Testis (tissue), 2 donors: ENCODE measurements at regions not wholly inside any gene's neighbourhood (a gene's known extent, or its start where the extent isn't known, plus 50 kb on each side); places are given as distances from the start of the nearest gene placed in this dataset.

Experiments used
- DNase-seq: peaks from one replicate; pipeline ENCODE4 v3.0.0-alpha.2; 2019
- H3K27ac ChIP-seq, 2 donors: fragments of 200-600 bp; sonication (generic); one replicate each; pipeline ENCODE4 v1.5.1; 2019
- H3K27me3 ChIP-seq: fragments of 200-600 bp; sonication (generic); one replicate; pipeline ENCODE4 v1.5.1; 2019
- H3K36me3 ChIP-seq: fragments of 200-600 bp; sonication (generic); one replicate; pipeline ENCODE4 v1.5.1; 2017; ENCODE audit warnings: low read depth; ENCODE audit errors: missing control alignments
- H3K4me1 ChIP-seq: fragments of 200-600 bp; sonication (generic); one replicate; pipeline ENCODE4 v1.5.1; 2019
- H3K4me3 ChIP-seq, 2 donors: fragments of 200-600 bp; sonication (generic); one replicate each; pipeline ENCODE4 v1.5.1; 2017 to 2019
- H3K9me3 ChIP-seq: fragments of 200-600 bp; sonication (generic); one replicate; pipeline ENCODE4 v1.5.1; 2017
- POLR2A ChIP-seq: fragments of 450-650 bp; IDR thresholded peaks from one replicate; pipeline ENCODE4 v1.6.1; 2017; ENCODE audit warnings: antibody characterized with exemption, mild to moderate bottlenecking, moderate library complexity
- WGBS, 2 donors: methylation state at CpG; one replicate each; pipeline ENCODE4 v1.1.5; 2018; 5-methylcytosine and 5-hydroxymethylcytosine counted together
- intact Hi-C: fragments of 100-400 bp; cut with DNase I; formaldehyde crosslinking; loops from one replicate; pipeline ENCODE4 v1.15.1; 2023; ENCODE audit warnings: low total_unique reads
- TF ChIP-seq, protein P1 (sequence below), 3 experiments: fragments of 450-650 bp in 2 of 3; fragments of 200-600 bp in 1 of 3; sonication (generic) in 1 of 3; IDR thresholded peaks; one replicate each; pipeline ENCODE4 v1.5.1; 2016 to 2019; ENCODE audit warnings: antibody characterized with exemption in 3 of 3, mild to moderate bottlenecking in 2 of 3, moderate library complexity in 1 of 3

DNA sequence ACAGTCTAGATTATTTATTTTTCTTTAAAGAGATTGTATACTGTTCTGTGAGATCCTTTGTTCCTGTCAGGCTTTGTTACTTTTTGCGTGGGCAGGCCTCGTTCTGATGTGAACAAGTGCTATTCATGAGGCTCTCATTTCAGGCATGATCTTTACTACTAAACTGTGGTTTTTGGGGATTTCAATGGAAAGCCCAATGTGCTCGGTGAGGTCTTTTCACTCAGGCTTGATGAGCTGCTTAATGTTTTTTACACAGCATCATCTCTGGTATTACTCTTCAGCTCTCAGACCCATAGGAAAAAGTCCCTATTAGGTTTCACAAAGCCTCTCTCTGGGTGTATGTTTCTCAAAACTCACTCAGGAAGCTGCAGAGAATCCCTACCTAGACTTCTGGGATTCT, 419.4 kb downstream of the GPATCH2 start:
- WGBS, 2 donors = 47 to 50% methylated on average over 3 of the region's 3 CpGs
- H3K4me3 ChIP-seq = no peak overlapping the region
- no peak for DNase-seq
- H3K27ac ChIP-seq = no peak overlapping the region
- H3K27me3 ChIP-seq = no peaks in the 10 kb centered on the region
- no peak for TF ChIP-seq POLR2A
- TF ChIP-seq, protein P1, sequence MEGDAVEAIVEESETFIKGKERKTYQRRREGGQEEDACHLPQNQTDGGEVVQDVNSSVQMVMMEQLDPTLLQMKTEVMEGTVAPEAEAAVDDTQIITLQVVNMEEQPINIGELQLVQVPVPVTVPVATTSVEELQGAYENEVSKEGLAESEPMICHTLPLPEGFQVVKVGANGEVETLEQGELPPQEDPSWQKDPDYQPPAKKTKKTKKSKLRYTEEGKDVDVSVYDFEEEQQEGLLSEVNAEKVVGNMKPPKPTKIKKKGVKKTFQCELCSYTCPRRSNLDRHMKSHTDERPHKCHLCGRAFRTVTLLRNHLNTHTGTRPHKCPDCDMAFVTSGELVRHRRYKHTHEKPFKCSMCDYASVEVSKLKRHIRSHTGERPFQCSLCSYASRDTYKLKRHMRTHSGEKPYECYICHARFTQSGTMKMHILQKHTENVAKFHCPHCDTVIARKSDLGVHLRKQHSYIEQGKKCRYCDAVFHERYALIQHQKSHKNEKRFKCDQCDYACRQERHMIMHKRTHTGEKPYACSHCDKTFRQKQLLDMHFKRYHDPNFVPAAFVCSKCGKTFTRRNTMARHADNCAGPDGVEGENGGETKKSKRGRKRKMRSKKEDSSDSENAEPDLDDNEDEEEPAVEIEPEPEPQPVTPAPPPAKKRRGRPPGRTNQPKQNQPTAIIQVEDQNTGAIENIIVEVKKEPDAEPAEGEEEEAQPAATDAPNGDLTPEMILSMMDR (IDR thresholded peaks at IDR 0.05) = no peak
- intact Hi-C loops = no loop called here
- H3K9me3 ChIP-seq = no peaks in the 10 kb centered on the region
- H3K4me1 ChIP-seq = no peaks in the 10 kb centered on the region
- H3K36me3 ChIP-seq = no peaks in the 10 kb centered on the region

DNA sequence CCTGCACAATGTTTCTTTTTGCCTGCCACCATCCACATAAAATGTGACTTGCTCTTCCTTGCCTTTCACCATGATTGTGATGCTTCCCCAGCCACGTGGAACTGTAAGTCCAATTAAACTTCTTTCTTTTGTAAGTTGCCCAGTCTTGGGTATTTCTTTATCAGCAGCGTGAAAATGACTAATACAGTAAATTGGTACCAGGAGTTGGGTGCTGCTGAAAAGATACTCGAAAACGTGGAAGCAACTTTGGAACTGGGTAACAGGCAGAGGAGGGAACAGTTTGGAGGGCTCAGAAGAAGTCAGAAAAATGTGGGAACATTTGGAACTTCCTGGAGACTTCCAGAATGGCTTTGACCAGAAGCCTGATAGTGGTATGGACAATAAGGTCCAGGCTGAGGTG, 425.3 kb downstream of the GPATCH2 start:
- DNase-seq = no peak
- H3K4me3 ChIP-seq = no peak overlapping the region
- H3K9me3 ChIP-seq = no peaks in the 10 kb centered on the region
- H3K27ac ChIP-seq = no peak overlapping the region
- TF ChIP-seq, protein P1 (IDR thresholded peaks at IDR 0.05) = no peak
- no peak for TF ChIP-seq POLR2A
- intact Hi-C loops = no loop called here
- no peaks in the 10 kb centered on the region for H3K4me1 ChIP-seq
- H3K27me3 ChIP-seq = no peaks in the 10 kb centered on the region
- no peaks in the 10 kb centered on the region for H3K36me3 ChIP-seq
- 86 to 91% methylated on average over 4 of the region's 4 CpGs for WGBS, 2 donors

DNA sequence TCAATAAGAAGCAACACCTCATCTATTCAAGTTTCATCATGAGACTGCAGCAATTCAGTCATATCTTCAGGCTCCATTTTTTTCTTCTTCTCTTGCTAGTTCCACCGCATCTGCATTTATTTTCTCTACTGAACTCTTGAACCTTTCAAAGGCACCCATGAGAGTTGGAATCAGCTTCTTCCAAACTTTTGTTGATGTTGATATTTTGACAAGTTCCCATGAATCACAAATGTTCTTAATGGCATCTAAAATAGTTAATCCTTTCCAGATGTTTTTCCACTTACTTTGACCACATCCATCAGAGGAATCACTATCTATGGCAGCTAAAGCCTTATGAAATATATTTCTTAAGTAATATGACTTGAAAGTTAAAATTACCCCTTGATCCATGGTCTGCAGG, 434.3 kb downstream of the GPATCH2 start:
- Histone ChIP-seq H3K9me3 (no peaks in the 10 kb centered on the region), H3K4me3 (no peak overlapping the region), H3K4me1 (no peaks in the 10 kb centered on the region), H3K27ac (no peak overlapping the region), H3K36me3 (no peaks in the 10 kb centered on the region), H3K27me3 (no peaks in the 10 kb centered on the region)
- TF ChIP-seq POLR2A = no peak
- TF ChIP-seq, protein P1 (IDR thresholded peaks at IDR 0.05) = no peak
- intact Hi-C loops = no loop called here
- DNase-seq = no peak
- WGBS, 2 donors = 53 to 76% methylated on average over 1 of the region's 1 CpG

DNA sequence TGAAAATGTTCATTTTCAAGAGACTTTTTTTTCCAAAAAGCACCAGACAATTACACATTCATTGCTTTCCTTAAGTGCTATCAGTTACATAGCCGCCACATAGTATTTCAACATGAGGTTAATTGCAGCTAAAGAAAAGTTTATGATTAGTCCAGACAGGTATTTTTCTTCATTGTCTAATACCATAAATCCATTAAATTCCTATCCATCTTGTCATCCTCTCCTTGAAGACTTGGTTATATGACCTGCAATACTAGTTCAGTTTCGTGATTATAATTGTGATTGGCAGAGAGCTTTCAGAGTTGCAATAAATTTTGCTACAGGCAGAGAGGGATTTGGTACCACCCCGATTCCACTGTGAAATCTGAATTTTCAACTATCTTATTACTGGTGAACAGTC, 437.7 kb downstream of the GPATCH2 start:
- Histone ChIP-seq H3K27me3 (no peaks in the 10 kb centered on the region), H3K36me3 (no peaks in the 10 kb centered on the region), H3K4me3 (no peak overlapping the region), H3K9me3 (no peaks in the 10 kb centered on the region), H3K4me1 (no peaks in the 10 kb centered on the region), H3K27ac (no peak overlapping the region)
- TF ChIP-seq, protein P1 (IDR thresholded peaks at IDR 0.05) = no peak
- no peak for DNase-seq
- intact Hi-C loops = no loop called here
- 73 to 74% methylated on average over 3 of the region's 3 CpGs for WGBS, 2 donors

DNA sequence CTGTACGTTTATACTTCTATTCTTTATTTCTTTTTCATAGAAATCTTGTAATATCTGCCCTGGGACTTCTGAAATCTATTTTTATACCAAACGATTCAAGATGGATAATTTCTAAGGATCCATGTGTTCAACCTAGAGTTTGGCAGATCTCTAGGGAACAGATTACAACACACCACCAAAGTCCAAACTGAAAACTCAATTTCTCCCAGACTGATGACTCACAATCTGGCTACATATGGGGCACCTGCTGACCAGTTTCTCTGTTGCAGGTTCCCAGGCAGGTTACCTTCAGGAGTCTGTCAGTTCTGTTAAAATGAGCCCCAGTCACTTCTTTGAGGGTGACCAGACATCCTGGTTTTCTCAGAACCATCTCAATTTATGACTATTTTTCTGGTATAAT, 439.4 kb downstream of the GPATCH2 start:
- no peaks in the 10 kb centered on the region for H3K36me3 ChIP-seq
- DNase-seq = no peak
- 71 to 81% methylated on average over 2 of the region's 2 CpGs for WGBS, 2 donors

More for the DNA sequence above, 439.4 kb downstream of the GPATCH2 start:
- Histone ChIP-seq H3K27me3 (no peaks in the 10 kb centered on the region), H3K27ac (no peak overlapping the region), H3K4me1 (no peaks in the 10 kb centered on the region), H3K4me3 (no peak overlapping the region), H3K9me3 (no peaks in the 10 kb centered on the region)
- intact Hi-C loops = no loop called here
- no peak for TF ChIP-seq POLR2A
- TF ChIP-seq, protein P1 (IDR thresholded peaks at IDR 0.05) = no peak
